ENCODE measurements at regions not wholly inside any gene's neighbourhood (a gene's known extent, or its start where the extent isn't known, plus 50 kb on each side); places are given as distances from the start of the nearest gene placed in this dataset.
"Not testable (repeated sequence)": the region's sequence is repeated elsewhere in the genome, so short reads cannot be mapped to it uniquely, and the experiment has no call there.

- H3K4me2 ChIP-seq (ENCODE audit: low read depth, low read length); H4K20me1 ChIP-seq (ENCODE audit: insufficient read depth, low read length); ATAC-seq; H3K36me3 ChIP-seq (replicated peaks in 1 of 2; ENCODE audit: control insufficient read depth in 1 of 2, insufficient read depth in 2 of 2, low read length in 2 of 2); H2AFZ ChIP-seq (ENCODE audit: low read length); POLR2A ChIA-PET; BruUV-seq (replicated peaks); in situ Hi-C loops (cut with HindIII; ENCODE audit: extremely low pct_ligation_motif_present, low pct_unique_long_range_greater_than_20kb); FAIRE-seq; H3K9me3 ChIP-seq (ENCODE audit: low read length); H3K27me3 ChIP-seq (ENCODE audit: control insufficient read depth in 1 of 2, insufficient read depth in 2 of 2, low read length in 2 of 2); intact Hi-C loops (cut with micrococcal nuclease; ENCODE audit: unreplicated experiment); DNase-seq (ENCODE audit: low spot score); H3K79me2 ChIP-seq (ENCODE audit: insufficient read depth, low read length); H3K4me3 ChIP-seq (replicated peaks in 1 of 3; ENCODE audit: insufficient read depth in 1 of 3, low read depth in 2 of 3, low read length in 3 of 3); CTCF ChIA-PET (ENCODE audit: low intra/inter-chr PET ratio, low total read pairs); H3K27ac ChIP-seq (ENCODE audit: extremely low read length, insufficient read depth, low read length); H3K4me1 ChIP-seq (ENCODE audit: insufficient read depth, low read length); H3K9ac ChIP-seq (ENCODE audit: insufficient read depth, low read depth, low read length): not testable (repeated sequence)
- 8% methylated on average over 2 of the region's 4 CpGs for WGBS (ENCODE audit: low lambda C conversion rate)
Measured at GRCh38 chr5:18674212-18674611, 1040.0 kb downstream of the TAF11L14 start.

- POLR2A ChIA-PET: no interaction called here
- H3K4me1 ChIP-seq (ENCODE audit: insufficient read depth, low read length): no peaks in the 10 kb centered on the region
- H3K27me3 ChIP-seq (ENCODE audit: control insufficient read depth in 1 of 2, insufficient read depth in 2 of 2, low read length in 2 of 2): no peaks in the 10 kb centered on the region
- intact Hi-C loops (cut with micrococcal nuclease; ENCODE audit: unreplicated experiment): no loop called here
- 29% methylated on average over 2 of the region's 2 CpGs for WGBS (ENCODE audit: low lambda C conversion rate)
- TF ChIP-seq RBAK (CRISPR knock-in tag; IDR thresholded peaks at IDR 0.05) (no peak), GPN1 (CRISPR knock-in tag; IDR thresholded peaks at IDR 0.05; ENCODE audit: borderline replicate concordance) (no peak), ZNF296 (CRISPR knock-in tag; conservative IDR thresholded peaks at IDR 0.05) (no peak), SRSF4 (IDR thresholded peaks at IDR 0.05; ENCODE audit: low read depth, low read length, poor library complexity, severe bottlenecking) (no peak), DNMT3B (CRISPR knock-in tag; conservative IDR thresholded peaks at IDR 0.05) (no peak), HOMEZ (CRISPR knock-in tag; IDR thresholded peaks at IDR 0.05; ENCODE audit: low read depth) (no peak), ESRRA (CRISPR knock-in tag; IDR thresholded peaks at IDR 0.05; ENCODE audit: low read depth) (no peak), KLF15 (CRISPR knock-in tag; IDR thresholded peaks at IDR 0.05; ENCODE audit: borderline replicate concordance) (no peak), NPAS2 (CRISPR knock-in tag; IDR thresholded peaks at IDR 0.05; ENCODE audit: borderline replicate concordance) (no peak), DMAP1 (CRISPR knock-in tag; IDR thresholded peaks at IDR 0.05) (no peak), MAF1 (CRISPR knock-in tag; IDR thresholded peaks at IDR 0.05; ENCODE audit: borderline replicate concordance) (no peak)
- no peak overlapping the region for H3K4me3 ChIP-seq (replicated peaks in 1 of 3; ENCODE audit: insufficient read depth in 1 of 3, low read depth in 2 of 3, low read length in 3 of 3)
- H3K79me2 ChIP-seq (ENCODE audit: insufficient read depth, low read length): no peaks in the 10 kb centered on the region
- in situ Hi-C loops (cut with HindIII; ENCODE audit: extremely low pct_ligation_motif_present, low pct_unique_long_range_greater_than_20kb): no loop called here
- H3K9me3 ChIP-seq (ENCODE audit: low read length): no peaks in the 10 kb centered on the region
- ATAC-seq (no peak), DNase-seq (ENCODE audit: low spot score) (no peak), FAIRE-seq (no peak)
- H3K36me3 ChIP-seq (replicated peaks in 1 of 2; ENCODE audit: control insufficient read depth in 1 of 2, insufficient read depth in 2 of 2, low read length in 2 of 2): no peaks in the 10 kb centered on the region
- no peaks in the 10 kb centered on the region for H4K20me1 ChIP-seq (ENCODE audit: insufficient read depth, low read length)
- H3K4me2 ChIP-seq (ENCODE audit: low read depth, low read length): no peak overlapping the region
- no TSS peak for BruUV-seq (replicated peaks)
- no peak overlapping the region for H3K27ac ChIP-seq (ENCODE audit: extremely low read length, insufficient read depth, low read length)
- H2AFZ ChIP-seq (ENCODE audit: low read length): no peak overlapping the region
- CTCF ChIA-PET (ENCODE audit: low intra/inter-chr PET ratio, low total read pairs): no interaction called here
- no peak overlapping the region for H3K9ac ChIP-seq (ENCODE audit: insufficient read depth, low read depth, low read length)
Measured at GRCh38 chr5:18675041-18675440, 1040.8 kb downstream of the TAF11L14 start.

Measured in HepG2 (cell line).